VCaP (cell line): ENCODE measurements at regions not wholly inside any gene's neighbourhood (a gene's known extent, or its start where the extent isn't known, plus 50 kb on each side); places are given as distances from the start of the nearest gene placed in this dataset.
A peak's percentile ranks its signal among the peaks of the same experiment; 100 is the strongest.

Experiments used
- H3K27ac ChIP-seq: fragments of 450-650 bp; 2 replicates; pipeline ENCODE4 v1.5.1; 2017
- TF ChIP-seq, protein P1 (sequence below): fragments of 450-650 bp; conservative IDR thresholded peaks from 2 replicates; pipeline ENCODE4 v1.5.1; 2017; ENCODE audit warnings: mild to moderate bottlenecking, moderate library complexity

DNA sequence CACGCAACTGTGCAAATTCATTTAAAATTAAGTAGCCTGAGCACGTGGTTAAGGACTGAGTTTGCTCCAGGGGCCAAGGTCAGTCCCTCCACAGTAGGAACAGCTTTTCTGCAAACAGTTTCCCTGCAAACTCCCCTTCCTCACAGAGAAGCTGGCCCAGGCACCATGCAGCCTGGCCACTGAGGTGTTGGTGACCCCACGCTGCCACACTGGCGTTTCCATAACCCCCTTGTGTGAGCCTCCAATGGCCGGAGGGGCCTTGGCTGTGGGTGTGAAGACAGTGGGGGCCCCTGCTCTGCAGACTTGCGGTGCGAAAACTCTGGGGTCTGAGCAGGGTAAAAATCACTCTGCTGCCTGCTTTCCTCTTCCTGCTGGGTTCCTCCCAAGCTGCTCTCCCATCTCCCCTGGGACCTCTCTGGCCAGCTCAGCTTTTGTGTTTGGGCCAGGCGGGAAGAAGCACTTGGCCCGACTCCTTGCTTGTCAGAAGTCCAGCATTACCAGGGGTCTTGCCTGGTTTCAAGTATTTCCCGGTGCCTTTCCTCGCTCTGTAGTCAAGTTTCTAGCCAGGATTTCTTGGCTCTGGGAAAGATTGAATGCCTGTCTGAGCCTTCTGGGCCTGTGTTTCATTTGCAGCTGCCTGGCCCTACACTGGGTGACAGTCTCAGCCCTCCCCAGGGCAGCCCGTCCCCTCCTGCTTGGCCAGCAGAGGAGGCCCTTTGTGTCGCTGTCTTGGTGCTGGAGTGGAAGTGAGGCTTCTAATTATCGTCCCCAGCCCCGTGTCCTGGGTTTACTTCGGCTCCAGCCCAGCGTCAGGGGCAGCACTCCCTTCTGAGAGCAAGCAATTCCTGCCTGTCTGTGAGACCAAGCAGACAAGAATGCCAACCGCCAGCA lies 131.4 kb upstream of the SLC1A4 start:
- peak overlapping the region; percentile 35; the same call in 1 of the 2 replicates for H3K27ac ChIP-seq

DNA sequence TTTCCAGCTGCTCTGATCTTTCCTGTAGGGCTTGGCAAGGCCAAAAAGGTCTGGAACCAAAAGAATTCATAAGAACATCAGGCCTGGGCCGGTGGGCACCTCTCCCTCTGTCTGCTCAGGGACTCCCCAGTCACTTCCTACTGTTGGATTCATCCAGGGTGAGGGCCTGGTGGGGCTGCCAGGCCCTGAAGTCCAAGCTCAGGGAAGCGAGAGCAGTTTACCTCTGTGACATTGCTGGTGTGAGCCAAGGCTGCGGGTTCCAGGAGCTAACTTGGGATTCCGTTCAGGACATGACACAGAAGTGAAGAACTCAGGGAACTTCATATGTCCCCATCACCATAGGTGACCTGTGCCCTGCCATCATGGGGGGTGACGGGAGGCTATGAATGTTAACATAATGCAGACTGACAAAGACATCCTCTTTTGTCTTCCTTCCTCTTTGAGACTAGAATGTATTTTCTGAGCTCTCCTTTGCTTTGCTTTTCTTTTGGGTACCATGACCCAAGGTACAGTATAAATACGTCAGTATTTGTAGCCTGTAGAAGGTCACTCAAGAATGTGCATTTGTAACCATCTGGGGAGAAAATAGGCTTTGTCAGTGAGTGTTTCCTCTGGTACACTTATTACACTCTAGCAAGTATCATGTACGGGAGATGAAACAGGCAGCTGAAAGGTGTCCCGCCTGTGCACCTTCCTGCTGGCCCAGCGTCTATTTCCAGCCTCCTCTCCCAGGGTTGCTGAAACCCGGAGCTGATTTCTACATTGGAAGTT lies 130.5 kb upstream of the SLC1A4 start:
- TF ChIP-seq, protein P1, sequence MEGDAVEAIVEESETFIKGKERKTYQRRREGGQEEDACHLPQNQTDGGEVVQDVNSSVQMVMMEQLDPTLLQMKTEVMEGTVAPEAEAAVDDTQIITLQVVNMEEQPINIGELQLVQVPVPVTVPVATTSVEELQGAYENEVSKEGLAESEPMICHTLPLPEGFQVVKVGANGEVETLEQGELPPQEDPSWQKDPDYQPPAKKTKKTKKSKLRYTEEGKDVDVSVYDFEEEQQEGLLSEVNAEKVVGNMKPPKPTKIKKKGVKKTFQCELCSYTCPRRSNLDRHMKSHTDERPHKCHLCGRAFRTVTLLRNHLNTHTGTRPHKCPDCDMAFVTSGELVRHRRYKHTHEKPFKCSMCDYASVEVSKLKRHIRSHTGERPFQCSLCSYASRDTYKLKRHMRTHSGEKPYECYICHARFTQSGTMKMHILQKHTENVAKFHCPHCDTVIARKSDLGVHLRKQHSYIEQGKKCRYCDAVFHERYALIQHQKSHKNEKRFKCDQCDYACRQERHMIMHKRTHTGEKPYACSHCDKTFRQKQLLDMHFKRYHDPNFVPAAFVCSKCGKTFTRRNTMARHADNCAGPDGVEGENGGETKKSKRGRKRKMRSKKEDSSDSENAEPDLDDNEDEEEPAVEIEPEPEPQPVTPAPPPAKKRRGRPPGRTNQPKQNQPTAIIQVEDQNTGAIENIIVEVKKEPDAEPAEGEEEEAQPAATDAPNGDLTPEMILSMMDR = no peak
- peak overlapping the region; percentile 35; the same call in 1 of the 2 replicates for H3K27ac ChIP-seq

More for the DNA sequence above, 131.4 kb upstream of the SLC1A4 start:
- TF ChIP-seq, protein P1 = no peak

DNA sequence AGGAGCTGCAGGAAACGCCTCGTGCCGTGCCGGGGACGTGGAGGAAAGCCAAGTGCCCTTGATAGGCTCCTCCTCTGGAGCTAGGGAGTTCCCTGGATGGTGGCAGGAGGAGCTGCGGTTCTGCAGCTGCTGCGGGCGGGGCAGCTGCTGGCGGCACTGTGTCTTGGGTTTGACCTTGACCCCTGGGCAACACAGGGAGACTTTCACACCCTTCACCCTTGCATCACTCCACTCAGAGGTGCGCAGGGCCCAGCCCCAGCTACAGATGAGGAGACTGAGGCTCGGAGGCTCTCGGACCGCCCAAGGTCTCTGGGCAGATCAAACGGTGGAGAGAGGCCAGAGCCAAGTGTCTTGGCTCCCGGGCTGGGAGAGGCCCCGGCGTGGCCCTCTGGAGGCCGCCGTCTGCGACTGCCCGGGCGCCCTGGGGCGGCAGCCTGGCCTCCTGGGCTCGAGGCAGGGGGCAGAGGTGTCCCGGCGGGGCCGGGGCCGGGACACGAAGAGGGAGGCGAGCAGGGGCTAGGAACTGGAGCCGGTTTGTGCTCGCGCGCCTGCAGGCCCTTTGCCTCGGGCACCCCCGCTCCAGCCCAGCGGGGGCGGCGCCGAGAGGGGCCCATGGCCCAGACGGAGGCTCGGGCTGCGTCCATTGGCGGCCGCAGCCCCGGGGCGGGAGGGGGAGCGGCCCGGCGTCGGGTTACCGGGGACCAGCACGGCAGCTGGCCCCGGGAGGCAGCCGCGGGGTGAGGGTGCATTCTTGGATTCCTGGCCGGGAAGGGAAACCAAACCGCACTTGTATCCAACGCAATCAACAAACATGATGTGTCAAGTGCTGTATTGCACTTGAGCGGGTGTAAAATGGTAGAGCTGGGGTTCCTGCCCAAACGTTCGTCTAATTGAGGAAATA lies 129.6 kb upstream of the SLC1A4 start:
- TF ChIP-seq, protein P1 = no peak

DNA sequence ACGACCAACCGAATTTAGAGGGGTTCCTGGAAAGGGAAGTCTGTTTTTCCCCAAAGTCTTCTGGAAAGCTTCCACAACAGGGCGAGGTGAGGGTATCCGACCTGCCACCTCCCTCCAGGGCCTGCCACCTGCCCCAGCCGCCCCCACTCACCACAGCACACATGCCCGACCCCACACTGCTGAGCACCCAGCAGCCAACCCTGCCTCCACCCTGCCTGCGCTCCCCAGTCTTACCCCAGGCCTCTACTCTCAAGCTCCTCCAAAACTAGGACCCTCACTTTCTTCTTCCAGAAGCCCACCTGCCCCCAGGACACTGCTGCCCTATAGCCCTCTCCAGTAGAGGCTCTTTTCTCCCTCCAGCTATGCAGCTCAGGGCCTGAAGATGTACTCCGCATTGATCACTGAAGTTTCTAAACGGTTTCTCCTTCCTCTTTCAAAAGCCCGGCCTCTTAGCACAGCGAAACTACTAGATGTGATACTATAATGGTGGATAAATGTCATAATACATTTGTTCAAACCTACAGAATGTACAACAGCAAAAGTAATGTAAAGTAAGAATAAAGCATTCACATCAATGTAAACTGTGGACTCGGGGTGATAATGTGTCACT lies 128.8 kb upstream of the SLC1A4 start:
- TF ChIP-seq, protein P1 = no peak
- no peak overlapping the region for H3K27ac ChIP-seq

More for the DNA sequence above, 129.6 kb upstream of the SLC1A4 start:
- peak overlapping the region; percentile 35; the same call in 1 of the 2 replicates for H3K27ac ChIP-seq

DNA sequence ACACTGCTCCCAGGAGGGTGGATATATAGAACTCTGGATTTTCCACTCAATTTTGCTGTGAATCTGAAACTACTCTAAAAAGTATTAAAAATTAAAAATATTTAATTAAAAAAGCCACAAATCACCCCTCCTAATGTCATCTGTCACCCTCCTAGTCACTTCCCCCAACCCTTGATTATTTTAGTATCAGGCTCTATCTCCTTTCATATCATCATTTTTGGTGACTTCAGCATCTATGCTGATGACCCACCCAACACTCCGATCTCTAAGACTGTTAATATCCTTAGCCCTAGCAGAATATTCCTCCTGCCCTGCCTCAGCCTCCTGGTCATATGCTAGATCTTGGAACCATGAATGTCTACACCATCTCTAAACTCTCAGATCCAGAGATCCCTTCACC lies 128.3 kb upstream of the SLC1A4 start:
- TF ChIP-seq, protein P1 = no peak
- H3K27ac ChIP-seq = no peak overlapping the region

DNA sequence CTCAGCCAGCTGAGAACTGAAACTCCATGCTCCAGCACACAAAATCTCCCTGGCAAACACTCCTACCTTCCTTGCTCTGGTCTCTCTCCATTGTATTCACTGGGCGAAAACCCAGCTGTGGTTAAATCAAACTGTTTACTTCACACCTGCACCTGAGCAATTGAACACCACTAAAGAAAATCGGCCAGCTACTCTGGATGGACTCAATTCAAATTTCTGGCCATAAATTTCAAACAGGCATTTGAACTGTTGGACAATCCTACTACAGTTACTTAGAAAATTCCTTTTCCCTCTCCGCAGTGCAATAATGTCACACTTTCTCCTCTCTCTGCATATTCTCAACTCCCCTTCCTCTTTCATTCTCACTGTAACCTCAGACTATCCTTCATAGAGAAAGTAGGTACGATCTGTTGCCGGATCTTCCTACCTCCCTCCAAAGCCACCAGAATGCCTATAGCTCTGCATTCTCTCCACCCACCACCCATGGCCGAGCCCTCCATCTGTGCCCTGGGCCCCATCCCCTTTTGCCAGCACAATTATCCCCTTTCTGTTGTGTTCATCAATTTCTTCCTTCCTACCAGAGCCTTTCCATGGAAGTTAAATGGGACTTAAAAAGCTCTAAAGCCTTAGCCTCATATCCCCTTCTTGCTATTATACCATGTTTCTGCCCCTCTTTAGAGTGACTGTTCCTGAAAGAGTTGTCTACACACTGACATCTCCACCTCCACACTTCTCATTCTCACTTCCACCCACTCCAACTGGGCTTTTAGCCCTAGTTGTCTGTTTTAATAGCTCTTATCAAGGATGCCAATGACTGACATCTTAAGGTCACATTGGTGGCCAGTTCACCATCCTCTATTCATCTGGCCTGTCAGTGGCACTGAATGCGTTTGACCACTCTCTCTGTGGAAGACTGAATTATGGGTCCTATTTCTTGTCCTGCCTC lies 127.5 kb upstream of the SLC1A4 start:
- TF ChIP-seq, protein P1 = no peak
- H3K27ac ChIP-seq = no peak overlapping the region
